ENCODE measurements at regions not wholly inside any gene's neighbourhood (a gene's known extent, or its start where the extent isn't known, plus 50 kb on each side); places are given as distances from the start of the nearest gene placed in this dataset.

- no peak overlapping the region for H2AFZ ChIP-seq (ENCODE audit: low read length)
- H3K4me2 ChIP-seq (ENCODE audit: low read length), result no peak overlapping the region
- H4K20me1 ChIP-seq (ENCODE audit: insufficient read depth, low read length), result no peaks in the 10 kb centered on the region
- intact Hi-C loops (cut with micrococcal nuclease; ENCODE audit: unreplicated experiment), result no loop called here
- no peaks in the 10 kb centered on the region for H3K36me3 ChIP-seq (ENCODE audit: insufficient read depth, low read length)
- no TSS peak for BruUV-seq (replicated peaks)
- H3K4me3 ChIP-seq (ENCODE audit: low read depth, low read length, poor library complexity, severe bottlenecking), result no peak overlapping the region
- no peaks in the 10 kb centered on the region for H3K9me2 ChIP-seq (ENCODE audit: insufficient read depth, low read length)
- H3K79me2 ChIP-seq (ENCODE audit: insufficient read depth, low read depth, low read length), result no peaks in the 10 kb centered on the region
- POLR2A ChIA-PET, result no interaction called here
- no peak overlapping the region for H3K27ac ChIP-seq (ENCODE audit: low read depth, low read length, poor library complexity, severe bottlenecking)
- no peak for TF ChIP-seq CTCF (conservative IDR thresholded peaks at IDR 0.05; ENCODE audit: low read length)
- no peak for TF ChIP-seq EZH2phosphoT487 (IDR thresholded peaks at IDR 0.05; ENCODE audit: borderline replicate concordance, low read depth, low read length)
- no peaks in the 10 kb centered on the region for H3K9me3 ChIP-seq (ENCODE audit: low read length)
- DNase-seq (ENCODE audit: low spot score), result no peak
- H3K4me1 ChIP-seq (ENCODE audit: insufficient read depth, low read length, poor library complexity, severe bottlenecking), result no peaks in the 10 kb centered on the region
- CTCF ChIA-PET (ENCODE audit: unreplicated experiment), result no interaction called here
Measured at GRCh38 chr7:11960621-11961020, 128.6 kb upstream of the THSD7A start.

- no peak for DNase-seq (ENCODE audit: low spot score)
- no peaks in the 10 kb centered on the region for H3K79me2 ChIP-seq (ENCODE audit: insufficient read depth, low read depth, low read length)
- BruUV-seq (replicated peaks), result no TSS peak
- H4K20me1 ChIP-seq (ENCODE audit: insufficient read depth, low read length), result no peaks in the 10 kb centered on the region
- no peak overlapping the region for H3K4me2 ChIP-seq (ENCODE audit: low read length)
- intact Hi-C loops (cut with micrococcal nuclease; ENCODE audit: unreplicated experiment), result no loop called here
- no peaks in the 10 kb centered on the region for H3K9me3 ChIP-seq (ENCODE audit: low read length)
- H2AFZ ChIP-seq (ENCODE audit: low read length), result no peak overlapping the region
- TF ChIP-seq CTCF (conservative IDR thresholded peaks at IDR 0.05; ENCODE audit: low read length) (no peak), EZH2phosphoT487 (IDR thresholded peaks at IDR 0.05; ENCODE audit: borderline replicate concordance, low read depth, low read length) (no peak)
- CTCF ChIA-PET (ENCODE audit: unreplicated experiment), result no interaction called here
- no peaks in the 10 kb centered on the region for H3K36me3 ChIP-seq (ENCODE audit: insufficient read depth, low read length)
- H3K4me3 ChIP-seq (ENCODE audit: low read depth, low read length, poor library complexity, severe bottlenecking), result no peak overlapping the region
- no peak overlapping the region for H3K27ac ChIP-seq (ENCODE audit: low read depth, low read length, poor library complexity, severe bottlenecking)
- H3K9me2 ChIP-seq (ENCODE audit: insufficient read depth, low read length), result no peaks in the 10 kb centered on the region
- H3K4me1 ChIP-seq (ENCODE audit: insufficient read depth, low read length, poor library complexity, severe bottlenecking), result no peaks in the 10 kb centered on the region
- POLR2A ChIA-PET, result no interaction called here
Measured at GRCh38 chr7:11969643-11970042, 137.6 kb upstream of the THSD7A start.

- Histone ChIP-seq H4K20me1 (ENCODE audit: insufficient read depth, low read length) (no peaks in the 10 kb centered on the region), H3K4me3 (ENCODE audit: low read depth, low read length, poor library complexity, severe bottlenecking) (no peak overlapping the region), H3K36me3 (ENCODE audit: insufficient read depth, low read length) (no peaks in the 10 kb centered on the region), H3K27ac (ENCODE audit: low read depth, low read length, poor library complexity, severe bottlenecking) (no peak overlapping the region), H3K4me1 (ENCODE audit: insufficient read depth, low read length, poor library complexity, severe bottlenecking) (no peaks in the 10 kb centered on the region), H3K79me2 (ENCODE audit: insufficient read depth, low read depth, low read length) (no peaks in the 10 kb centered on the region), H3K9me2 (ENCODE audit: insufficient read depth, low read length) (no peaks in the 10 kb centered on the region), H3K4me2 (ENCODE audit: low read length) (no peak overlapping the region), H2AFZ (ENCODE audit: low read length) (no peak overlapping the region), H3K9me3 (ENCODE audit: low read length) (no peaks in the 10 kb centered on the region)
- TF ChIP-seq EZH2phosphoT487 (IDR thresholded peaks at IDR 0.05; ENCODE audit: borderline replicate concordance, low read depth, low read length), result no peak
- no peak for TF ChIP-seq CTCF (conservative IDR thresholded peaks at IDR 0.05; ENCODE audit: low read length)
- no peak for DNase-seq (ENCODE audit: low spot score)
- ChIA-PET CTCF (ENCODE audit: unreplicated experiment) (no interaction called here), POLR2A (no interaction called here)
- no TSS peak for BruUV-seq (replicated peaks)
- intact Hi-C loops (cut with micrococcal nuclease; ENCODE audit: unreplicated experiment), result no loop called here
Measured at GRCh38 chr7:11970132-11970531, 138.1 kb upstream of the THSD7A start.

Measured in OCI-LY7 (cell line).